Thyroid gland (tissue), 4 donors: ENCODE measurements at regions not wholly inside any gene's neighbourhood (a gene's known extent, or its start where the extent isn't known, plus 50 kb on each side); places are given as distances from the start of the nearest gene placed in this dataset.
"Not testable (repeated sequence)": the region's sequence is repeated elsewhere in the genome, so short reads cannot be mapped to it uniquely, and the experiment has no call there.

Experiments
- DNase-seq, 2 donors: peaks; one replicate each; pipeline ENCODE4 v3.0.0-alpha.2; 2019
- H3K27ac ChIP-seq, 3 donors: fragments of 200-600 bp; sonication (generic); 1 replicate in 2 of 3; 2 replicates in 1 of 3; pipeline ENCODE4 v1.5.1; 2016 to 2019; ENCODE audit warnings: mild to moderate bottlenecking in 1 of 3, moderate library complexity in 1 of 3
- H3K27me3 ChIP-seq: fragments of 200-600 bp; sonication (generic); one replicate; pipeline ENCODE4 v1.5.1; 2019
- H3K36me3 ChIP-seq, 2 donors: fragments of 200-600 bp; sonication (generic); one replicate each; pipeline ENCODE4 v1.5.1; 2016 to 2019
- H3K4me1 ChIP-seq, 2 donors: fragments of 200-600 bp; sonication (generic); one replicate each; pipeline ENCODE4 v1.5.1; 2017 to 2019
- H3K4me3 ChIP-seq, 3 donors: fragments of 200-600 bp; sonication (generic); replicated peaks in 1 of 3; 1 replicate in 2 of 3; 2 replicates in 1 of 3; pipeline ENCODE4 v1.5.1; 2016; ENCODE audit warnings: mild to moderate bottlenecking in 1 of 3
- H3K9me3 ChIP-seq: fragments of 200-600 bp; sonication (generic); one replicate; pipeline ENCODE4 v1.5.1; 2017
- POLR2A ChIP-seq, 2 donors: fragments of 450-650 bp; IDR thresholded peaks; one replicate each; pipeline ENCODE4 v1.6.1; 2017; ENCODE audit warnings: antibody characterized with exemption in 2 of 2, mild to moderate bottlenecking in 2 of 2, moderate library complexity in 1 of 2
- WGBS, 2 donors: methylation state at CpG; one replicate each; pipeline ENCODE4 v1.1.5; 2017; 5-methylcytosine and 5-hydroxymethylcytosine counted together
- intact Hi-C: fragments of 100-400 bp; cut with DNase I; formaldehyde crosslinking; loops from one replicate; pipeline ENCODE4 v1.15.1; 2023
- TF ChIP-seq, protein P1 (sequence below), 6 experiments: fragments of 200-600 bp in 3 of 6; fragments of 450-650 bp in 3 of 6; sonication (generic) in 3 of 6; IDR thresholded peaks; one replicate each; pipeline ENCODE4 v1.5.1; 2016 to 2019; ENCODE audit warnings: antibody characterized with exemption in 6 of 6, mild to moderate bottlenecking in 2 of 6, inconsistent platforms in 1 of 6, moderate library complexity in 1 of 6

DNA sequence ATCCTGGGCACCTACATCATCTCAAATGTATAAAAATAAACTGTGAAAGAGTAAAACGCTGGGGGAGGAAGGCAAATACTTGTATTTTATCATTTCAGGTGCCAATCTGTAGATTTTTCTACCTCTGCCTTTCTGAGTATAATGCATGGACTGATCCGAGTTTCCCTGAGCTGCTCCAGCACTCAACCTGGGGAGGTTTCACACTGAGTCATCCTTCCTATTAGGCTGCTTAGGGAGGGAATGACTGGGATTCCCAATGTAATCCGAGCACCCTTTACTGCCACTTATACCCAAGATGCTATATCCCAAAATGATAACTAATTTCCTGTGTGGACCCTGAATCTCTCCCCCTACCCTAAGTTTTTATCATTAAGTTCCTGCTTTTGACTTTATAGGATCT, 126.6 kb downstream of the HNRNPD start:
- H3K4me1 ChIP-seq: no peaks in the 10 kb centered on the region
- no peak overlapping the region for H3K27ac ChIP-seq
- intact Hi-C loops: no loop called here
- H3K4me3 ChIP-seq: no peak overlapping the region
- no peaks in the 10 kb centered on the region for H3K9me3 ChIP-seq
- TF ChIP-seq, protein P1, sequence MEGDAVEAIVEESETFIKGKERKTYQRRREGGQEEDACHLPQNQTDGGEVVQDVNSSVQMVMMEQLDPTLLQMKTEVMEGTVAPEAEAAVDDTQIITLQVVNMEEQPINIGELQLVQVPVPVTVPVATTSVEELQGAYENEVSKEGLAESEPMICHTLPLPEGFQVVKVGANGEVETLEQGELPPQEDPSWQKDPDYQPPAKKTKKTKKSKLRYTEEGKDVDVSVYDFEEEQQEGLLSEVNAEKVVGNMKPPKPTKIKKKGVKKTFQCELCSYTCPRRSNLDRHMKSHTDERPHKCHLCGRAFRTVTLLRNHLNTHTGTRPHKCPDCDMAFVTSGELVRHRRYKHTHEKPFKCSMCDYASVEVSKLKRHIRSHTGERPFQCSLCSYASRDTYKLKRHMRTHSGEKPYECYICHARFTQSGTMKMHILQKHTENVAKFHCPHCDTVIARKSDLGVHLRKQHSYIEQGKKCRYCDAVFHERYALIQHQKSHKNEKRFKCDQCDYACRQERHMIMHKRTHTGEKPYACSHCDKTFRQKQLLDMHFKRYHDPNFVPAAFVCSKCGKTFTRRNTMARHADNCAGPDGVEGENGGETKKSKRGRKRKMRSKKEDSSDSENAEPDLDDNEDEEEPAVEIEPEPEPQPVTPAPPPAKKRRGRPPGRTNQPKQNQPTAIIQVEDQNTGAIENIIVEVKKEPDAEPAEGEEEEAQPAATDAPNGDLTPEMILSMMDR (IDR thresholded peaks at IDR 0.05): no peak
- TF ChIP-seq POLR2A (IDR thresholded peaks at IDR 0.05): no peak
- no peaks in the 10 kb centered on the region for H3K36me3 ChIP-seq
- no peaks in the 10 kb centered on the region for H3K27me3 ChIP-seq
- no peak for DNase-seq
- WGBS, 2 donors: 53 to 74% methylated on average over 3 of the region's 3 CpGs

GRCh38 chr4:82241534-82241933, 132.3 kb downstream of the HNRNPD start:
- Histone ChIP-seq H3K27ac (no peak overlapping the region), H3K36me3 (no peaks in the 10 kb centered on the region), H3K9me3 (no peaks in the 10 kb centered on the region), H3K4me1 (no peaks in the 10 kb centered on the region), H3K27me3 (no peaks in the 10 kb centered on the region), H3K4me3 (no peak overlapping the region)
- intact Hi-C loops: no loop called here
- TF ChIP-seq, protein P1 (IDR thresholded peaks at IDR 0.05): no peak
- no peak for TF ChIP-seq POLR2A (IDR thresholded peaks at IDR 0.05)
- WGBS, 2 donors: 88 to 93% methylated on average over 2 of the region's 2 CpGs
- no peak for DNase-seq

- 87 to 92% methylated on average over 7 of the region's 7 CpGs for WGBS, 2 donors
- TF ChIP-seq, protein P1 (IDR thresholded peaks at IDR 0.05): no peak
- TF ChIP-seq POLR2A (IDR thresholded peaks at IDR 0.05): no peak
- no peak overlapping the region for H3K4me3 ChIP-seq
- H3K27me3 ChIP-seq: no peaks in the 10 kb centered on the region
- H3K9me3 ChIP-seq: no peaks in the 10 kb centered on the region
- H3K27ac ChIP-seq: no peak overlapping the region
- no peaks in the 10 kb centered on the region for H3K36me3 ChIP-seq
- no peaks in the 10 kb centered on the region for H3K4me1 ChIP-seq
- intact Hi-C loops: no loop called here
- no peak for DNase-seq
These were observed 133.4 kb downstream of the HNRNPD start for GRCh38 chr4:82240410-82240809.

GRCh38 chr4:82237142-82237541, 136.6 kb downstream of the HNRNPD start:
- intact Hi-C loops, H3K9me3 ChIP-seq, H3K4me1 ChIP-seq, DNase-seq, H3K36me3 ChIP-seq, H3K27ac ChIP-seq, H3K4me3 ChIP-seq, H3K27me3 ChIP-seq: not testable (repeated sequence)
- 74 to 82% methylated on average over 1 of the region's 1 CpG for WGBS, 2 donors

DNA sequence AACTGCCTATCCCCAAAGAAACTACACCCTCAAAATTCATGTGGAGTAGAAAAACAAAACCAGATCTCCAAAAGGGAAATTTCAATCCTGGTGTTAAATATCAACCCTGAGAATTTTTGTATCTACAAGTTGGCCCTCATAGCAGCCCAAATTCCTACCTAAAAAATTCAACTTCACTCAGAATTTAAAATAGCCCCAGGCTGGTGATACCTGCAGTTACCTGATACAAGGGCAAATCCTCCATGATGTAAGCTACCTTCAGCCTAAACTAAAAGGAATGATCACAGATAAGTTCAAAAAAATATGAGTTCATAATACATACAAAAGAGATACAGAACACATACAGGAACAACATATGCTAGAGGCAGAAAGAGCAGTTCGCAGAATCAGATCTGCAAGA, 138.4 kb downstream of the HNRNPD start:
- H3K36me3 ChIP-seq: no peaks in the 10 kb centered on the region
- H3K4me1 ChIP-seq: no peaks in the 10 kb centered on the region
- H3K9me3 ChIP-seq: no peaks in the 10 kb centered on the region
- no peak for DNase-seq
- no peak overlapping the region for H3K27ac ChIP-seq
- TF ChIP-seq, protein P1 (IDR thresholded peaks at IDR 0.05): no peak
- WGBS, 2 donors: 0 to 80% methylated on average over 1 of the region's 1 CpG
- no peak overlapping the region for H3K4me3 ChIP-seq
- intact Hi-C loops: no loop called here
- no peaks in the 10 kb centered on the region for H3K27me3 ChIP-seq

DNA sequence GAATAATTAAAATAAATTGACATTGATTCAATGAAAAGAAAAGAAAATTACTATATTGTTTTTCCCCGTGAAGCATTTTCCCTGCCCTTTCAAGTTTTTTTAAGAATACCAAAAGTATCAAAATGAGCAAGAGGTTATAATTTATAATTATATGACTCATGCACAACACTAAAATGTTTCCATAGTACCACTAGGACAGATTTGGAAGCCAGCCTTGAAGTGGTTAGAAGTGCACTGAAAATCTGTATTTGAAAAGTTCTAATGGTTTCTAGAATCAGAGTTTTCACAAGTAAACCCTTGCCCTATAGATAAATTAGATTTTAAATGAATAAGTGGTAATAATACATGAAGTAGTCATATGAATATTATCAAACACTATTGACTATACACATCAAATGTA, 140.9 kb downstream of the HNRNPD start:
- Histone ChIP-seq H3K4me1 (no peaks in the 10 kb centered on the region), H3K4me3 (no peak overlapping the region), H3K27ac (no peak overlapping the region), H3K27me3 (no peaks in the 10 kb centered on the region), H3K36me3 (no peaks in the 10 kb centered on the region), H3K9me3 (no peaks in the 10 kb centered on the region)
- TF ChIP-seq, protein P1 (IDR thresholded peaks at IDR 0.05): no peak
- TF ChIP-seq POLR2A (IDR thresholded peaks at IDR 0.05): no peak
- intact Hi-C loops: no loop called here
- DNase-seq: no peak
- WGBS, 2 donors: 68 to 79% methylated on average over 1 of the region's 1 CpG
